COLO668 (cell line): ENCODE measurements at regions not wholly inside any gene's neighbourhood (a gene's known extent, or its start where the extent isn't known, plus 50 kb on each side); places are given as distances from the start of the nearest gene placed in this dataset.
"Not testable (repeated sequence)": the region's sequence is repeated elsewhere in the genome, so short reads cannot be mapped to it uniquely, and the experiment has no call there.

ENCODE experiments used
- DNase-seq: peaks from one replicate; lab custom pipeline; 2025; ENCODE audit not compliant: unreplicated experiment; lab: John Stamatoyannopoulos, UW

DNA sequence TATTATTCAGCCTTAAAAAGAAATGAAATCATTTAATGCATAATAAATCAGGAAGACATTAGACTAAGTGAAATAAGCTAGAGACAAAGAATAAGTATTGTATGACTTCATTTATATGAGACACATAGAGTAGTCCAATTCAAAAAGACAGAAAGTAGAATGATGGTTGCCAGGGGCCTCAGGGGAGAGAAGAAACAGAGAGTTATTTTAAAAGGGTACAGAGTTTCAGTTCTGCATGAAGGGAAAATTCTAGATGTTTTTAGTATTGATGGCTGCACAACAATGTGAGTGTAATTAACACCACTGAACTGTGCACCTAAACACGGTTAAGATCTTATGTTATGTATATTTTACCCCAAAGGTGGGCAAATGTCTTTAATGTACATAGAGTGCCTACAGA lies 1407.9 kb upstream of the MAP3K7 start:
- no peak for DNase-seq

DNA sequence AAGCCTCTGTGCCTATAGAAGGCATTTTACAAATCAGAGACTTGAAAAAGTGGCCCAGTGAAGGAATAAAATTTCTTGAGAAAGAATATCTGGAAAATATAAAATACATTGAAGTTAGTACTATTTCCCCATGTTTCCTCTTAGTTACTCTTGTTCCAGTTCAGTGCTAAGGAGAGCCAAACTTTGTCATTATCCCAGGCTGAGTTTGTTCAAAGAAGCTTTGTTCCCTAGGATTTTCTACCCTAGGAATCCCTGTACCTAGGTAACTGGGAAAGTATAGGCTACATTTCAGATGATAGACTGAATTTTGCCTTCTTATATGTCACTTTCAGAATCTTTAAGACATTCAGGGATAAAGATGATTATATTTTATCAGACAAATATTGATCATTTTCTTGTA lies 1395.7 kb upstream of the MAP3K7 start:
- no peak for DNase-seq

DNA sequence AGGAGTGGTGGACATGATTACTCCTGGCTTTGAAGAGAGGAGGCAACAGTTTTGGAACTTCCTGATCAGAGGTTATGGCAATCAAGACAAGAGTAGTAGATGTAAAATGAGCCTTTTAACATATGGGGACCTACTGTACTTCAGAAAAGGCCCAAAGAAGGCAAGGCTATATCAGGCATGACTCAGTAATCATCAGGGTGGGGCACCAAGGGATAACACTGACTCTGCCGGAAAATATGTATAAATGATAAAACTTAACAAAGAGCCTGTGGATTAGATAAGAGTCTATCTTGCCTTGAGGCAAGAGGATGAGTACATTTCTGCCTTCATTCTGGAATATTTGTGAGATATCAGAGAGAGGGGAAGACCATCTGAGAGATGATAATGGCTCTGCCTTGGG lies 1389.9 kb upstream of the MAP3K7 start:
- DNase-seq = no peak

DNA sequence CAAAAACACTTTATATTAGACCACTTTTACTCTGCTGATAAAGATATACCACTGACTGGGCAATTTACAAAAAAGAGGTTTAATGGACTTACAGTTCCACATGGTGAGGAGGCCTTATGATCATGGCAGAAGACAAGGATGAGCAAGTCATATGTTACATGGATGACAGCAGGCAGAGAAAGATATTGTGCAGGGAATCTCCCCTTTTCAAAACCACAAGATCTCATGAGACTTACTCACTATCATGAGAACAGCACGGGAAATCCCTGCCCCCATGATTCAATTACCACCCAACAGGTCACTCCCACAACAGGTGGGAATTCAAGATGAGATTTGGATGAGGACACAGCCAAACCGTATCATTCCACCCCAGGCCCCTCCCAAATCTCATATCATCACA lies 1383.8 kb upstream of the MAP3K7 start:
- no peak for DNase-seq

DNA sequence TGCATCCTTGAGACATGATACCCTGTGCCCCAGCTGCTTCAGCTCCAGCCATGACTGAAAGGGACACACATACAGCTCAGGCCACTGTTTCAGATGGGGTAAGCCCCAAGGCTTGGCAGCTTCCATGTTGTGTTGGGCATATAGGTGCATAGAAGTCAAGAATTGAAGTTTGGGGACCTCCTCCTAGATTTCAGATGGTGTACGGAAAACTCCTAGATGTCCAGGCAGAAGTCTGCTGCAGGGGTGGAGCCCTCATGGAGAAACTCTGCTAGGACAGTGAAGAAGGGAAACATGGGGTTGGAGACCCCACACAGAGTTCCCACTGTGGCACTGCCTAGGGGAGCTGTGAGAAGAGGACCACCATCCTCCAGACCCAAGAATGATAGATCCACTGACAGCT lies 1379.0 kb upstream of the MAP3K7 start:
- DNase-seq = no peak

DNA sequence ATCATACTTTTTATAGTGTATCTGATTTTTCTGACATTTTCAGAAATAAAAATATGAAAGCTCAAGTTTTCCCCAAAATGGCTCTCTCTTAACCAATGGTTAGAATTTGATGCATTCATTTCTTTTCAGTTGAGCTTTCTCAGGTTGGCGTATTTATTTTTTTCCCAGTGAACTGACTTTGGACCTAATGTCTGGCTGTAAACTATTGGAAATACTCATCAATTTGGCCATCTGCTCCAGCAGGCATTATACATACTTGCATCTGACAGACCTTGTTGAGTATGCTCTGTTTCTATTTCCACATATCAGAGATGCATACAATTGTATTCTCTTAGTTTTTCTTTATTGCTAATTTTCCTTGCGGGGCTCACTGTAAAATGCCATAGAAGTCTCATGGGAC lies 1374.8 kb upstream of the MAP3K7 start:
- no peak for DNase-seq

DNA sequence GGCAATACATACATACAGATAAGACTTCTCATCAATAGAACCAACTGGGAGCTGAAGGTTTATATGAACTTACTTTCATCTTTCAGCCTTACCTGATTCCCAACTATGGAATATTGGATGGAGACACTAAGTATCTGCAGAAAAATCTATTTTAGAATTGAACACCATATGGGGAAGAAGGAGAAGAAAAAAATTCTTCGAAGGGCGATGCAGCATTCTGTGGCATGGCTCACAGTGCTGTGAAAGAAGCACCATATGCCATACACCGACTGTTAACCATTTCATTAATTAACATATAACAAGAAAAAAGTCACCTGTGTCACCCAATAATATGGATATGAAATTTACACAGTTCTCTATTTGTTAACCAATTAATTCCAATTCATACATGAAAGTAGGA lies 1374.4 kb upstream of the MAP3K7 start:
- no peak for DNase-seq

DNA sequence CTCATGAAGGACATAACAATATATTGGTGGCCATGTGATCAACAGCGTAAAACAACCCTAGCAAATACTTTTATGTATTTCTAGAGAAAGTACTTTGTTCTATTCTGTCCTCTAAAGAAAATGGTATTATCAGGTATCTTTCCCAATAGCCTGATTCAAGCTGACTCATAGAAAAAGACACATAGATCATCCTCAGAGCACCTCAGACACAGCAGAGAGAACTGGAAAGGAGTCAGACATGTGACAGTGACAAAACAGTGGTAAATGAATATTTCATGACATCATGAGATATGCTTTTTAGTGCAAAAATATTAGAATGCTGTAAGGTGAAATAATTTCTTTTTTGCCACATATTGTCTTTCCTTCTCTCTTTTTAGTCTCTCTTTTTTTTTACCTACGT lies 1355.0 kb upstream of the MAP3K7 start:
- no peak for DNase-seq

DNA sequence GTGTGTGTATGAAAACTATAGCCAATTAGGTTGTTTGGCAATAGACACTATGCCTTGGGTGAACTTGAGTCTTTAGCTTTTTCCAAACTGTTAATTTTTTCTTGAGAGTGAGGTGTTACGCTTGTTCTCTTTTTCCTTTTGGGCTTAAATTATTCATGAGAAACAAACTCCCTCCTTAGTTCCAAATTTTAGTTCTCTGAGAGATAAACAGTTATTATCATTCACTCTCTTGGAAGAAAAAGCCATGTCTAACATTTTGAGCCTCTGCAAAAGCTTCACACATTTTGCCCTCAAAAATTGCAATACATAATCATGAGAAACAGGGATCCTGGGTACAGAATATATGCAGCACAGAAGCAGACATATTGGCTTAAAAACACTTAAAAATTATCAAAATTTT lies 1353.9 kb upstream of the MAP3K7 start:
- no peak for DNase-seq

DNA sequence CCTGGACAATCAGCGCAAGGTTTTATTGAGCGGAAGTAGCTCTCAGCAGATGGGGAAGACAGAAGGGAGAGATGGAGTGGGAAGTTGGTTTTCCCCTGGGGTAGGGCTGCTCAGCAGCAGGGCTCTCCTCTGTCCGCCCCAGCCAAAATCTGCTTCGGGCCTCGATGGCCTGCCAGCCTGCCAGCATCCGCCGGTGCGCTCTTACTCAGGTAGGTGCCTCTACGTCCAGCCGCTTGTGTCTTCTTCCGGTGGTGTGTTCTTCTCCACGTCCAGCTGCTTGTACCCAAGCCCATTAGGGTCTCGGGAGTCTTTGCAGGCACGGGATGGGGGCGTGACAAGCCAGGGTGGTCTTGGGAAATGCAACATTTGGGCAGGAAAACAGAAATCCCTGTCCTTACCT lies 1340.0 kb upstream of the MAP3K7 start:
- DNase-seq = no peak

DNA sequence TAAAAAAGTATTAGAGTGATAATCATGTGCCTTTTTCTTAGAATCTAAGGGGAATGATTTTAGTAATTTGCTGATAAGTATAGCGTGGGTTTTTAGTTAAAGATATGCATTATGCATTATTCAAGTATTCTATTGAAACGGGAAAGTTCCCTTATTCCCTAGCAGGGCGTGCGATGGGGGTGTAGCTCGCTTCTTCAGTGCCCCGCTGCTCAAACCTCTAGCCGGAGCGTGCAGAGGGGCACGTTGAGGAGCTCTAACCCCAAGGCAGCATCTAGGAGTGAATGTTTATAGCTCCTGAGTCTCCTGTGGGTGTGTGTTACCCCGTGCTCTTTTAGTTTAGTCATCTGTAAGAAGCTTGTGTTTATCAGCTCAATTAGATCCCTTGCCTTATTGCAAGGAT lies 1339.5 kb upstream of the MAP3K7 start:
- no peak for DNase-seq

DNA sequence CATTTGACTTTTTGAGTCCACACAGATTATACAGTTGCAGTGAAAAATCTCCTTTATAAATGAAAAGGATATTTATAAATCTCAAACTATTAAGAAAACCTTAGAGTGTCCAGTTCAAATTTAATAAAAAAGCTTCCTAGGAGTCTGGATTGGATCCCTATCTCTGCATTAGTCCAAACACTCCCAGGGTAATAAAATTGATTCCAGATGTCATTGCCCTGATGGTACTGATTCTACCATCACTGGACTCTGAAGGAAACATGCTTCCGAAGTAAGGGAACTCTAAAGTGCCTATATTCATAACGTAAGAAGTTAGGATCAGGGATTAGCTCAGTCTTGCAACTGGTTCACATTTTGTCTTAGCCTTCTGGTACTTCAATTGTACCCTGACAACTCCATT lies 1325.1 kb upstream of the MAP3K7 start:
- DNase-seq = no peak

DNA sequence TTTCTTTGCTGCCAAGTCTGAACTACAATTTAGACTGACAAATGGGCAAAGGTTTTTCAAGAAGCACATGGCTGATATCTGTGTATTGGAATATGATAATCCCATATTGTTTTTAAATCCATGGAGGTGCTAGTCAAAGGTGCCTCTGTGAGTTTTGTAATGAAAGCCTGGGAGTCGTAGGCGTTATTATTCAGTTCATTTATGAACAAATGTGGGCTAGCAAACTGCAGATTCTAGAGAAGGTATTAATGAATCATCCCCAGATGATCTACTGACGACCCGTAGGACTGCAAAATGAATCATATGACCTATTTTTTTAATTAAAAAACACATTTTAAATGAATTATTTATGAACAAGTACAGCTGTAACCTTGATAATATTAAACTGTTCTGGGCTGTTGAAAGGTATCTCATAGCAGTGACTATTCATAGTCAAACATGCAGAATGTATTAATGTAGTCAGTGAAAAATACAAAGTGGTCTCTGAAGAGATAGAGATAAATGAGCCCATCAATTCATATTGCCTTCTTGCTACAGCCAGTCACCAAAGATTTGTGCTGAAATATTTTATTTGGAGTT lies 1317.8 kb upstream of the MAP3K7 start:
- no peak for DNase-seq

DNA sequence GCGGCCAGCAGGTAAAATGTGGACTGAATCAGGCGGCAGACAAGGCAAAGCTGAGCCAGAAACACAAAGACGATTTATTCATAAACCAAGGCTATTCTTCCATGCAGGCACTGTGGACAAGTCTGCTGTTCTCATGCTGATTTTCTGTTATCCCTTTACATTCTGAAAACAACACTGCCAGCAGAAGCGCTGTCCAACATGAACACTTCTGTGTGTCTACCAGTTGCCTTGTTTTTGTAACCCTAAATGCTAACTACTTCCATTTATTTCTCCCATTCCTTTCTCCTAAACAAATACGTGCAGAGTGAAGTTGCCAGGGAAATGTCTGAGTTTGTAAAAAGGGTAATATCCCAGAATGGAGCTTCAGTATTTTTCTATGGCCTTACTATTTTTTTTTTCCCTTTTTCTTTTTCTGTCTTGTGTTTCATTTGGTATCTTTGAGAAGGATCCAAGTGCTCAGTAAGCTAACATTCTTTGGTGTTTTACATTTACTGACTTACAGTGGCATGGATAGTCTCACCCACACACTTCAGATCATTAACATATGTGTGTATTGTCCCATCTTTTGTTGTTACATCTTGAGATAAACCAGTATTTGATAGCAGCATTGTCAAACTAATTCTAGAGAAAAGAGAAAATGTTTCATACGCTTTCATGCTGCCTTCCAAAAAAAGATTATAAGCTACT lies 1308.9 kb upstream of the MAP3K7 start:
- DNase-seq = no peak

DNA sequence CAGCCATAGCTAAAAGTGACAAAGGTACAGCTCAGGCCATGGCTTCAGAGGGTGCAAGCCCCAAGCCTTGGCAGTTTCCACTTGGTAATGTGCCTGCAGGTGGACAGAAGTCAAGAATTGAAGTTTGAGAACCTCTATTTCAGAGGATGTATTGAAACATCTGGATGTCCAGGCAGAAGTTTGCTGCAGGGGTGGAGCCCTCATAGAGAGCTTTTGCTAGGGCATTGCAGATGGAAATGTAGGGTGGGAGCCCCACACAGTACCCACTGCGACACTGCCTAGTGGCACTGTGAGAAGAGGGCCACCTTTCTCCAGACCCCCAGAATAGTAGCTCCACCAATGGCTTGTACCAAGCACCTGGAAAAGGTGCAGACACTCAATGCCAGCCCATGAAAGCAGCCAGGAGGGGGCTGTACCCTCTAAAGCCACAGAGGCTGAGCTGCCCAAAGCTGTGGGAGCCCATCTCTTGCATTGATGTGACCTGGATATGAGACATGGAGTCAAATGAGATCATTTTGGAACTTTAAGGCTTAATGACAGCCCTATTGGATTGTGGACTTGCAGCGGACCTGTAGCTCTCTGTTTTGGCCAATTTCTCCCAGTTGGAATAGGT lies 1299.4 kb upstream of the MAP3K7 start:
- DNase-seq = no peak

DNA sequence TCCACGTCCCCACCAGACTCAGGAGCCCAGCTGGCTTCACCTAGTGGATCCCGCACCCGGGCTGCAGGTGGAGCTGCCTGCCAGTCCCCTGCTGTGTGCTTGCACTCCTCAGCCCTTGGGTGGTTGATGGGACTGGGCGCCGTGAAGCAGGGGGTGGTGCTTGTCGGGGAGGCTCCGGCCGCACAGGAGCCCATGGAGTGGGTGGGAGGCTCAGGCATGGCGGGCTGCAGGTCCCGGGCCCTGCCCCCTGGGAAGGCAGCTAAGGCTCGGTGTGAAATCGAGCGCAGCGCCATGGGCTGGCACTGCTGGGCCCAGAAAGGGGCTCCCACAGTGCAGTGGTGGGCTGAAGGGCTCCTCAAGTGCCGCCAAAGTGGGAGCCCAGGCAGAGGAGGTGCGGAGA lies 1294.9 kb upstream of the MAP3K7 start:
- not testable (repeated sequence) for DNase-seq

DNA sequence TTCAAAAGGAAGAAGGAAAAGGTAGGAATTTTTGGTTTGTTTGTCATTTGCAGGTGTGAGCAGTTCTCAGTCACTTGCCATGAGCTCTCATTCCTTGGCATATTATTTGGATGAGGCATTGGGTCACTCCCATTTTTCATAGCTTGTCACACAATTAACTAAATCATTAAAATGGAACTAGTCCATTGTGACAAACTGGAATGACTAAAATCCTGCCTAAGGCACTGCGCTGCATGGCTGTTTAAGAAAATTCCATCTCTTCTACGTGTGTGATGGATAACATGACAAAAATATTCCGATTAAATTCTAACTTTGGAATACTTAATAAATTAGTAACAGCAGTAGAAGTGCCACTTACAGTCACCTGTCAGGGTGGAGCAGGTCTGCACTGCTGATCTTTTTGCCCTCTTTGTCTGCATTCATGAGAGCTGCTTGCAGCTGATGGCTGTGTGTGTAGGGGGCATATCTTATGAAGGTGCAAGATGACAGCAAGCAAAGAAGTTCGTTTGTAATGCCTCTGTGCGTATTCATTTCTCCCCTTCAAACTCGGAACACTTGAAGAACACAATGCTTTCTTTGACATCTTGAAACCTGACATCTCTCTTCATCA lies 1292.6 kb upstream of the MAP3K7 start:
- no peak for DNase-seq

DNA sequence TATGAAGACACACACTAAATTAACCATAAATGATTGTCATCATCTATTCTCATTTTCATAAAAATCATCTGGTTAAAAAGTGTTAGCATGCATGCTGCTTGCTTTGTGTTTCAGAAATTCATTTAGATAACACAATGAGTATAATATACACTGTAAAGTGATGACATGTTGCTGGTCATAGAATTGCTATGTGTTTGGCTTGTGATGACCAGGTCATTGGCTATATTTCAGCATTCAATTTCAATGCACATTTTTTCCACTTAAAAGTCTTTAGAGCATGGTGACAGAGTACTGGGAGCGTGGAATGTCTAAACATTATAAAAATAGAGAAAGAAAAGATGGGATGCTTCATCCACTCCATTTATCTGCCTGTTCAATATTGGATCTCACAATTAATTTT lies 1291.1 kb upstream of the MAP3K7 start:
- no peak for DNase-seq

DNA sequence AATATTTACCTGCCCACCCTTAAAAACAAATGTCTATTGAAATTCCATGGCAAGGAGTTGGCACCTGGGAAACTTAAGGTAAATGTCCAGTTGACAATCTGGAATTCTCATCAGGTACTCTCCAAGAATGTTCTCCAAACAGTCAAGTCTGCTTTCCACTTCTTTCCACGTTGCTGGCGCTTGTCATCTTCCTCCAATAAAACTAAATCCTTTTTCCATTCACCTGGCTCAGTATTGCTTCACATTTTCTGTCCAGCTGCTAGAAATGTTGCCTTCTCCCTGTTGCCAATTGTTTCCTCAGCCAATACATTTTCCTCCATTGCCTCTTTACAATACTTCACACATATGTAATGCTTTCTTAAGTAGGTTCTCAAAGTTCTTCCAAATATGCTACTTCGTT lies 1288.1 kb upstream of the MAP3K7 start:
- no peak for DNase-seq

DNA sequence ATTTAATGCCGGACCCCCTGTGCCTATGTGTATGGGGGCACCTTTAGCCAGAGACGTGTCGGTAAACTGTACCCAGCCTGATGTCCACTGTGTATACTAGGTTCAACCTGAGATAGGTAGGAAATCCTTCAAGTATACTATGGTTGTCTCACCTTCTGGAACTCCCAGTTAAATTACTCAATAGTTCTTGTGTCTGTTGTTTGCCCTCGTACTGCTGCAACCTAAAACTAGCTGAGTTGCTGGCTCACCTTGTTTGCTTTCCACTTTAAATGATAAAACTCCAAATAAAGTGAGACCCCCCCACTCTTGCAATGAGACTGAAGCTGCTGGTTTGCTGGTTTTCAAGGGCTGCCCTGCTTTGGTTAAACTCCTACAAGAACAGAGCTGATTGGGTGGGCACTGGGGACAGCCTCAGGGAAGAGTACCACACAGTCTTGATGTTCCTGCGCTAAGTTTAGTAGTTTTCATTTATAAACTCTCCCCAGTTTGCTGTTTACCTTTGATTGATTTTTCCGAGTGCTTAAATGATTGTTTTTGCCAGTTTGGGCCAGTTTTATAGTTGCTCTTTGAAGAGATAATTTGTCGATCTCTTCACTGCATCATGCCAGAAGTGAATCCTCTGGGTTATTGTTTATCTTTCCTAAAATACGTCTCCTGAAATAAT lies 1281.8 kb upstream of the MAP3K7 start:
- DNase-seq = no peak

DNA sequence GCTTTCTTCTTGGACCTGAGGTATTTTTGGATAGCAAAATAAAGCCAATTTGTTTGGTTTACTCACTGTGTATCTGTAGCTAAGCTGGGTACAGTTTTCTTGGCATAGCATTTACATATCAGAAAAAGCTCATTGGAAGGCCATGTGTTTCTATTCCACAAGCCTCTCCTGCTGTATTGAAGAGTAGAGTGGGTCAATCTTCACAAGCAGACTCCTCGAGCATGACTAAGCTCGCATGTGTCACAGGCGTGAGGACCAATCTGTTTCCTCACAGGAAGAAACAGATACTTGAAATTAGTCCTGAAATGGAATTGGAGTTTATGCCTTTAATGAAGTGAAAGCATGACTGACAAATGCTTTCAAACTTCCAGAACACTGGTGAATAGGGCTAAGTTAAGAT lies 1279.0 kb upstream of the MAP3K7 start:
- DNase-seq = no peak

DNA sequence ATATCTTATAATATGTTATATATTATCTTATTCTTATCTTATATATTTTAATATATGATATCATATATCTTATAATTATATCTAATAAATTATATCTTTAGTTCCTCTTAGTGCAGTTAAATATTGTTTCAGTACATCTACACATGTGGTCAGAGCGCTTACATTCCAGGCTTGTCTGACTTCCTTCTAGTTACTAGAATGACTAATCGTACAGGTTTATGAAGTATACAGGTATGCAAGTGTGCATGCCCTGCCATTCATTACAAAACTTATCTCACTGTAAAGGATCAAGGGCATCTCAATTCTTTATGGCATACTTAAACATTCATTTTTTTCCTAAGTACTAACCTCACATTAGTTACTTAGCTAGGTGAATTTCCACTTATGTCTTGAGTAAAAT lies 1278.0 kb upstream of the MAP3K7 start:
- no peak for DNase-seq
